Bronchial epithelial cell (primary cell): ENCODE measurements at regions not wholly inside any gene's neighbourhood (a gene's known extent, or its start where the extent isn't known, plus 50 kb on each side); places are given as distances from the start of the nearest gene placed in this dataset.

Experiments
- DNase-seq: peaks from one replicate; pipeline ENCODE4 v3.0.0-alpha.2; 2010; ENCODE audit warnings: low read depth
- FAIRE-seq: peaks from 2 replicates; lab custom pipeline; 2011; peaks lifted over from hg19 to GRCh38; lab: Jason Lieb, UNC
- H3K27me3 ChIP-seq: 2 replicates; pipeline ENCODE4 v1.5.1; 2011; ENCODE audit warnings: low read length; ENCODE audit not compliant: control insufficient read depth, insufficient read depth
- H3K36me3 ChIP-seq: 2 replicates; pipeline ENCODE4 v1.5.1; 2011; ENCODE audit warnings: low read length; ENCODE audit not compliant: control insufficient read depth, insufficient read depth
- H3K4me3 ChIP-seq: 2 replicates; pipeline ENCODE4 v1.5.1; 2011; ENCODE audit warnings: mild to moderate bottlenecking, low read depth, low read length, control low read depth
- TF ChIP-seq, protein P1 (sequence below): IDR thresholded peaks from 2 replicates; pipeline ENCODE4 v1.5.1; 2011; ENCODE audit warnings: mild to moderate bottlenecking, moderate library complexity, low read length, control low read depth, inconsistent platforms; ENCODE audit not compliant: insufficient read depth, severe bottlenecking

GRCh38 chr5:4422247-4422646 lies 717.9 kb upstream of the ADAMTS16 start:
- FAIRE-seq (no peak), DNase-seq (peak; percentile 0)
- Histone ChIP-seq H3K4me3 (no peak overlapping the region), H3K36me3 (no peaks in the 10 kb centered on the region), H3K27me3 (no peaks in the 10 kb centered on the region)
- TF ChIP-seq, protein P1, sequence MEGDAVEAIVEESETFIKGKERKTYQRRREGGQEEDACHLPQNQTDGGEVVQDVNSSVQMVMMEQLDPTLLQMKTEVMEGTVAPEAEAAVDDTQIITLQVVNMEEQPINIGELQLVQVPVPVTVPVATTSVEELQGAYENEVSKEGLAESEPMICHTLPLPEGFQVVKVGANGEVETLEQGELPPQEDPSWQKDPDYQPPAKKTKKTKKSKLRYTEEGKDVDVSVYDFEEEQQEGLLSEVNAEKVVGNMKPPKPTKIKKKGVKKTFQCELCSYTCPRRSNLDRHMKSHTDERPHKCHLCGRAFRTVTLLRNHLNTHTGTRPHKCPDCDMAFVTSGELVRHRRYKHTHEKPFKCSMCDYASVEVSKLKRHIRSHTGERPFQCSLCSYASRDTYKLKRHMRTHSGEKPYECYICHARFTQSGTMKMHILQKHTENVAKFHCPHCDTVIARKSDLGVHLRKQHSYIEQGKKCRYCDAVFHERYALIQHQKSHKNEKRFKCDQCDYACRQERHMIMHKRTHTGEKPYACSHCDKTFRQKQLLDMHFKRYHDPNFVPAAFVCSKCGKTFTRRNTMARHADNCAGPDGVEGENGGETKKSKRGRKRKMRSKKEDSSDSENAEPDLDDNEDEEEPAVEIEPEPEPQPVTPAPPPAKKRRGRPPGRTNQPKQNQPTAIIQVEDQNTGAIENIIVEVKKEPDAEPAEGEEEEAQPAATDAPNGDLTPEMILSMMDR, result no peak

- TF ChIP-seq, protein P1, result no peak
- DNase-seq, result no peak
- Histone ChIP-seq H3K36me3 (no peaks in the 10 kb centered on the region), H3K27me3 (no peaks in the 10 kb centered on the region), H3K4me3 (no peak overlapping the region)
- FAIRE-seq, result no peak
Observed at GRCh38 chr5:4424895-4425294, 715.2 kb upstream of the ADAMTS16 start.

DNA sequence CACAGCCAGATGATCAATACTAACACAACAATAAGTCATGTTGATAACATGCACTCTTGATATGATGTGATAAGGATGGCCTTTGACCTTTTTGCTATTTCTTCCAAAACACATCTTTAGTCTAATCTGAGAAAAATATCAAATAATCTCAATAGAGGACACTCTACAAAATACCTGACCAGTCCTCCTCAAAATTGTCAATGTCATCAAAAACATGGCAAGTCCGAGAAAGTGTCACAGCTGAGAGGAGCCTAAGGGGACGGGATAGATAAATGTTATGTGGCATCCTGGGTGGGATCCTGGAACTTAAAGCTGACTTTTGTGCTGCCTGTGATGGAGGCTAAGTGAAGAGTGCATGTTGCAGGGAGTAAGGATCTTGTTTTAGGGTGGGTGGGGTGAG lies 699.6 kb upstream of the ADAMTS16 start:
- no peaks in the 10 kb centered on the region for H3K36me3 ChIP-seq
- DNase-seq (no peak), FAIRE-seq (no peak)
- H3K27me3 ChIP-seq, result no peaks in the 10 kb centered on the region
- TF ChIP-seq, protein P1, result no peak
- H3K4me3 ChIP-seq, result no peak overlapping the region

GRCh38 chr5:4442221-4442620 lies 697.9 kb upstream of the ADAMTS16 start:
- TF ChIP-seq, protein P1, result no peak
- FAIRE-seq (no peak), DNase-seq (no peak)
- no peaks in the 10 kb centered on the region for H3K36me3 ChIP-seq
- H3K27me3 ChIP-seq, result no peaks in the 10 kb centered on the region
- no peak overlapping the region for H3K4me3 ChIP-seq

DNA sequence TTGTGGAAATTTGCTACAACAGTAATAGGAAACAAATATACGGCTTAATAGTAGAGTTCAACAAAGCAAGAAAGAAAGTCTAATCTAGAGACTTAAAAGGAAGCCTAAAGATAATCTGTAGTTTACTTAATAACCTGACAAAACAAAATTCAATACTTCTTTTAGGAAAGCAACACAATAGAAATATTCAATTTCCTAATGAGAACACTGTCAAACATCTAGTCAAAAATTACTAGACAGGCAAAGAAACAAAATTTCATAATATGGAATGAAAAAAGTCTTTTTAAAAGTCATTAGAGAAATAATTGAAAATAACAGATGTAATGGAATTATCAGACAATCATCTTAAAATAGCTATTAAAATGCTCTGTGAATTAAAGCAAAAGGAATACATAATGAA lies 692.5 kb upstream of the ADAMTS16 start:
- no peak for FAIRE-seq

DNA sequence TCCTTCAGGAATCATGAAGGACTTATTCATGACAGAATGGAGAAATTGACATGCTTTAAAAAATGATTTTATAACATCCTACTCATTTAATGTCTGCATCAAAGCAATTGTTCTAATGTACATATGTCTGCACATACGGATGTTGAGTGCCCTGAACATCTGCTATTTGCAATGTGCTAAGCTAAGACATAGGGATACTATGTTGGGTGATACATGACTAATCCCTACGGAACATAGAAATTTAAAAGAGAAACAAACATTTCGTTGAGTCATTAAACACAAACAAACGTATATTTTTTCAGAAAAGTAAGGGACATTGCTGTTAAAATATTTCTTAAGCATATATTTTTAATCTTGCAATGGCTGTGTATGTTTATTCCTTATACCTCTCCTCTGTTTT lies 686.5 kb upstream of the ADAMTS16 start:
- FAIRE-seq (no peak), DNase-seq (no peak)
- Histone ChIP-seq H3K27me3 (no peaks in the 10 kb centered on the region), H3K4me3 (no peak overlapping the region), H3K36me3 (no peaks in the 10 kb centered on the region)
- TF ChIP-seq, protein P1, result no peak

More for the DNA sequence above, 692.5 kb upstream of the ADAMTS16 start:
- Histone ChIP-seq H3K4me3 (no peak overlapping the region), H3K27me3 (no peaks in the 10 kb centered on the region), H3K36me3 (no peaks in the 10 kb centered on the region)
- TF ChIP-seq, protein P1, result no peak
- no peak for DNase-seq
